ENCODE measurements at regions not wholly inside any gene's neighbourhood (a gene's known extent, or its start where the extent isn't known, plus 50 kb on each side); places are given as distances from the start of the nearest gene placed in this dataset.
"Not testable (repeated sequence)": the region's sequence is repeated elsewhere in the genome, so short reads cannot be mapped to it uniquely, and the experiment has no call there.

- DNase-seq (ENCODE audit: low read depth) = no peak
These were observed 328.7 kb downstream of the PTPRC start for GRCh38 chr1:198967566-198967965.

GRCh38 chr1:198968866-198969265, 330.0 kb downstream of the PTPRC start:
- no peak for DNase-seq (ENCODE audit: low read depth)

GRCh38 chr1:198969981-198970380, 331.1 kb downstream of the PTPRC start:
- no peak for DNase-seq (ENCODE audit: low read depth)

- DNase-seq (ENCODE audit: low read depth) = no peak
These were observed 332.1 kb downstream of the PTPRC start for GRCh38 chr1:198970916-198971315.

GRCh38 chr1:198977909-198978308, 339.1 kb downstream of the PTPRC start:
- DNase-seq (ENCODE audit: low read depth) = no peak

- no peak for DNase-seq (ENCODE audit: low read depth)
These were observed 339.7 kb downstream of the PTPRC start for GRCh38 chr1:198978523-198978922.

- no peak for DNase-seq (ENCODE audit: low read depth)
These were observed 347.2 kb downstream of the PTPRC start for GRCh38 chr1:198986036-198986435.

- no peak for DNase-seq (ENCODE audit: low read depth)
These were observed 347.6 kb downstream of the PTPRC start for GRCh38 chr1:198986442-198986841.

GRCh38 chr1:199002661-199003060, 363.8 kb downstream of the PTPRC start:
- DNase-seq (ENCODE audit: low read depth) = no peak

- DNase-seq (ENCODE audit: low read depth) = peak; percentile 36
These were observed 368.6 kb downstream of the PTPRC start for GRCh38 chr1:199007423-199007822.

- peak; percentile 6 for DNase-seq (ENCODE audit: low read depth)
These were observed 370.6 kb downstream of the PTPRC start for GRCh38 chr1:199009447-199009846.

- DNase-seq (ENCODE audit: low read depth) = no peak
These were observed 371.7 kb downstream of the PTPRC start for GRCh38 chr1:199010492-199010891.

GRCh38 chr1:199010933-199011332, 372.1 kb downstream of the PTPRC start:
- no peak for DNase-seq (ENCODE audit: low read depth)

GRCh38 chr1:199015799-199016198, 377.0 kb downstream of the PTPRC start:
- DNase-seq (ENCODE audit: low read depth) = no peak

GRCh38 chr1:199018471-199019135, 379.8 kb downstream of the PTPRC start:
- no peak for DNase-seq (ENCODE audit: low read depth)

- no peak for DNase-seq (ENCODE audit: low read depth)
These were observed 381.2 kb downstream of the PTPRC start for GRCh38 chr1:199020051-199020450.

GRCh38 chr1:199020904-199021303, 382.1 kb downstream of the PTPRC start:
- no peak for DNase-seq (ENCODE audit: low read depth)

- DNase-seq (ENCODE audit: low read depth) = peak; percentile 13
These were observed 390.6 kb downstream of the PTPRC start for GRCh38 chr1:199029401-199029800.

GRCh38 chr1:199029855-199030254, 391.0 kb downstream of the PTPRC start:
- peak; percentile 4 for DNase-seq (ENCODE audit: low read depth)

GRCh38 chr1:199030541-199030940, 391.7 kb downstream of the PTPRC start:
- not testable (repeated sequence) for DNase-seq (ENCODE audit: low read depth)

GRCh38 chr1:199031170-199031569, 392.3 kb downstream of the PTPRC start:
- DNase-seq (ENCODE audit: low read depth) = not testable (repeated sequence)

- DNase-seq (ENCODE audit: low read depth) = not testable (repeated sequence)
These were observed 393.6 kb downstream of the PTPRC start for GRCh38 chr1:199032479-199032878.

GRCh38 chr1:199033661-199034060, 394.8 kb downstream of the PTPRC start:
- no peak for DNase-seq (ENCODE audit: low read depth)

GRCh38 chr1:199038156-199038555, 399.3 kb downstream of the PTPRC start:
- no peak for DNase-seq (ENCODE audit: low read depth)

Data from myocyte (in vitro differentiated cells).